ENCODE measurements at regions not wholly inside any gene's neighbourhood (a gene's known extent, or its start where the extent isn't known, plus 50 kb on each side); places are given as distances from the start of the nearest gene placed in this dataset.

DNA sequence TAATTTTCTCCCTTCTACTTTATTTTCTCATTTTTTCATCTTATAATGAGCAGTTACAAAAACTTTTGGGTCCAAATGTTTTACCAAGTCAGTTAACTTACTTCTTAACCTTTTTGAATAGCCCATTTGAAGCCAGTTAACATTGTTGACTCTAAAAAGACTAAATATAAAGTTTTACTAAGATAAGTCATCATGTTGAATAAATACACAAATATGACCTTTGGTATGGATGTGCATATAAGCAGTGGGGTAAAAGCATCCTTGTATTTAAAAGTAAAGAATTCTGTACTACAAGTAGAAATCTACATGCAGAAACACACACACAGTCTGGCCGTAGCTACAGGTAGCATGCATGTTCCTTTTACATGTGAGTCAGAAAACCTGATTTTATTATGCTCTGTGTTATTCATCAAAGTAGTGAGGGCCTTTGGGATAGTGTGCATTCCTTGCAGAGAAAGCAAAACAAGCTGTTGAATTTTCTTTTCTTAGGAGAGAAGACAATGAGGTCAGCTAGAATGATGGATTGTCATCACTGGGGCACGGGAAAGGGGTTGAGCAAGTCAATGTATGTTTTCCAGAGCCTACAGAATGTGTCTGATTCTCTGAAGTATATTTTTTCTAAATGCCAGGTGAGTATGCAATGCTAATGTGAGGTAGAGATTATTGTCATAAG lies 533.2 kb upstream of the AGA start:
- DNase-seq = no peak
- Histone ChIP-seq H3K36me3 (no peaks in the 10 kb centered on the region), H3K9me3 (no peaks in the 10 kb centered on the region), H3K4me1 (no peaks in the 10 kb centered on the region), H3K27ac (no peak overlapping the region), H3K27me3 (replicated peaks in 1 of 7) (no peaks in the 10 kb centered on the region), H3K4me3 (no peak overlapping the region)
- intact Hi-C loops (cut with DNase I; ENCODE audit: low total_unique reads) = no loop called here
- TF ChIP-seq POLR2AphosphoS5 (IDR thresholded peaks at IDR 0.05) (no peak), POLR2A (IDR thresholded peaks at IDR 0.05) (no peak)
- TF ChIP-seq, protein P1, sequence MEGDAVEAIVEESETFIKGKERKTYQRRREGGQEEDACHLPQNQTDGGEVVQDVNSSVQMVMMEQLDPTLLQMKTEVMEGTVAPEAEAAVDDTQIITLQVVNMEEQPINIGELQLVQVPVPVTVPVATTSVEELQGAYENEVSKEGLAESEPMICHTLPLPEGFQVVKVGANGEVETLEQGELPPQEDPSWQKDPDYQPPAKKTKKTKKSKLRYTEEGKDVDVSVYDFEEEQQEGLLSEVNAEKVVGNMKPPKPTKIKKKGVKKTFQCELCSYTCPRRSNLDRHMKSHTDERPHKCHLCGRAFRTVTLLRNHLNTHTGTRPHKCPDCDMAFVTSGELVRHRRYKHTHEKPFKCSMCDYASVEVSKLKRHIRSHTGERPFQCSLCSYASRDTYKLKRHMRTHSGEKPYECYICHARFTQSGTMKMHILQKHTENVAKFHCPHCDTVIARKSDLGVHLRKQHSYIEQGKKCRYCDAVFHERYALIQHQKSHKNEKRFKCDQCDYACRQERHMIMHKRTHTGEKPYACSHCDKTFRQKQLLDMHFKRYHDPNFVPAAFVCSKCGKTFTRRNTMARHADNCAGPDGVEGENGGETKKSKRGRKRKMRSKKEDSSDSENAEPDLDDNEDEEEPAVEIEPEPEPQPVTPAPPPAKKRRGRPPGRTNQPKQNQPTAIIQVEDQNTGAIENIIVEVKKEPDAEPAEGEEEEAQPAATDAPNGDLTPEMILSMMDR (IDR thresholded peaks at IDR 0.05 in 8 of 11, conservative IDR thresholded peaks at IDR 0.05 in 3 of 11) = no peak
- 45 to 66% (median 48%) methylated on average over 2 of the region's 2 CpGs for WGBS, 5 donors

DNA sequence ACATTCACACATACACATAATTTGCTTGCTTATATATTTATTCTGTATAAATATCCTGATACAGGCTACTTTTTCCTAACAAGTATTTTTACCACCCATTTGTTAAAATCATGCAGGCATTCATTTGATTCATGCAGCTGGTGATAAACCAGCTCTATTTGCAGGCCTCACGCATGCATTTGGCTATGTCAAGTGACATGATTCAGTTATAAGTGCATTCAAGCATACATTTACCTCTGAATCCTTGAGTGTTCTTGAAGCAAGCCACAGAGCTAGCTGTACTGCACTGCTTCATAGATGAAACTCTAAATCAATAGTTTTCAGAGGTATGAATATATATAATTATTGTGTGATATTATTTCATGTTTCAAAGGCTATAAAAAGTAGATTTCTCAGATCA lies 544.0 kb upstream of the AGA start:
- no peak for DNase-seq
- intact Hi-C loops (cut with DNase I; ENCODE audit: low total_unique reads) = no loop called here
- WGBS, 5 donors = 78 to 92% (median 84%) methylated on average over 1 of the region's 1 CpG
- no peak overlapping the region for H3K27ac ChIP-seq
- H3K4me3 ChIP-seq = no peak overlapping the region
- no peaks in the 10 kb centered on the region for H3K27me3 ChIP-seq (replicated peaks in 1 of 7)
- TF ChIP-seq POLR2AphosphoS5 (IDR thresholded peaks at IDR 0.05) (no peak), POLR2A (IDR thresholded peaks at IDR 0.05) (no peak)
- TF ChIP-seq, protein P1 (IDR thresholded peaks at IDR 0.05 in 8 of 11, conservative IDR thresholded peaks at IDR 0.05 in 3 of 11) = no peak
- H3K9me3 ChIP-seq = no peaks in the 10 kb centered on the region
- H3K4me1 ChIP-seq = no peaks in the 10 kb centered on the region
- no peaks in the 10 kb centered on the region for H3K36me3 ChIP-seq

DNA sequence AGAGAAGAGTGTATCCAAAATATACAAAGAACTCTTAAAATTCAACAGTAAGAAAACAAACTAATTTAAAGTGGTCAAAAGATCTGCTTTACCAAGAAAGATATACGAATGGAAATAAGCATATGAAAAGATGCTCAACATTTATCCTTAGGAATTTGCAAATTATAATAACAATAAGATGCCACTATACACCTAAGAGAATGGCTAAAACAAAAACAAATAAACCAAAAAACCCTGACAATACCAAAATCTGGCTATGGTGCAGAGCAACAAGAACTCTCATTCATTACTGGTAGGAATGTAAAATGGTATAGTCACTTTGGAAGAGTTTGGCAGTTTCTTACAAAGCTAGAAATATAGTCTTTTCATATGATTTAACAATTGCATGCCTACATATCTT lies 545.7 kb upstream of the AGA start:
- TF ChIP-seq, protein P1 (IDR thresholded peaks at IDR 0.05 in 8 of 11, conservative IDR thresholded peaks at IDR 0.05 in 3 of 11) = no peak
- TF ChIP-seq POLR2A (IDR thresholded peaks at IDR 0.05) (no peak), POLR2AphosphoS5 (IDR thresholded peaks at IDR 0.05) (no peak)
- Histone ChIP-seq H3K9me3 (no peaks in the 10 kb centered on the region), H3K27me3 (replicated peaks in 1 of 7) (no peaks in the 10 kb centered on the region), H3K4me3 (no peak overlapping the region), H3K4me1 (no peaks in the 10 kb centered on the region), H3K27ac (no peak overlapping the region), H3K36me3 (no peaks in the 10 kb centered on the region)
- WGBS, 5 donors = 53 to 89% (median 67%) methylated on average over 1 of the region's 1 CpG
- intact Hi-C loops (cut with DNase I; ENCODE audit: low total_unique reads) = no loop called here
- DNase-seq = no peak

DNA sequence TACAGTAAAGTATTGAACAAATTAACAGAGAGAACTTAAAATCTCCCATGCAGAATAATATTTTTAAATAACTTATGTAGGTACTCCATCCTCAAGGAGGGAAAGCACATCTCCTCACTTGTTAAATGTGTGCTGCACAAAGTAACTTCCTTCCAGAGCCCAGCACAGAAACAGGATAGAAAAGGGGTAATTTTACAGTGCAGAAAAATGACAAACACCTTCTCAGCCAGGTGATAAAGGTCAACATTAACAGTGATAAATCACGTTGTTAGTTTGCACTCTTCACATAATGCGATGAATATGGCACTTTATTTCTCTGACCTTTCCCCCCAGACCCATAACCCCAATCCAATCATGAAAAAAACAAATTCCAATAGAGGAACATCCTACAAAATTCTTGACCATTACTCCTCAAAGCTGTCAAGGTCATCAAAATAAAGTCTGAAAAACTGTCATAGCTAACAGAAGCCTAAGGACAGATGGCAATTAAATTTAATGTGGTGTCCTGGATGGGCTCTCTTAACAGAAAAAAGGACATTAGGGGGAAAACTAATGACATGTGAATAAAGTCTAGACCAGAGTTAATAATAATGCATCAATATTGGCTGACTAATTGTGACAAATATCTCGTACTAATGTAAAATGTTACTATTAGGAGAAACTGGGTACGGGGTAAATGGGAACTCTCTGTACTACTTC lies 547.4 kb upstream of the AGA start:
- WGBS, 5 donors = 62 to 72% (median 66%) methylated on average over 4 of the region's 4 CpGs
- intact Hi-C loops (cut with DNase I; ENCODE audit: low total_unique reads) = no loop called here

More for the DNA sequence above, 547.4 kb upstream of the AGA start:
- no peak overlapping the region for H3K27ac ChIP-seq
- DNase-seq = no peak
- no peaks in the 10 kb centered on the region for H3K36me3 ChIP-seq
- H3K9me3 ChIP-seq = no peaks in the 10 kb centered on the region
- no peak for TF ChIP-seq POLR2A (IDR thresholded peaks at IDR 0.05)
- TF ChIP-seq POLR2AphosphoS5 (IDR thresholded peaks at IDR 0.05) = no peak
- TF ChIP-seq, protein P1 (IDR thresholded peaks at IDR 0.05 in 8 of 11, conservative IDR thresholded peaks at IDR 0.05 in 3 of 11) = no peak
- H3K4me1 ChIP-seq = no peaks in the 10 kb centered on the region
- H3K4me3 ChIP-seq = no peak overlapping the region
- no peaks in the 10 kb centered on the region for H3K27me3 ChIP-seq (replicated peaks in 1 of 7)
